ENCODE measurements at regions not wholly inside any gene's neighbourhood (a gene's known extent, or its start where the extent isn't known, plus 50 kb on each side); places are given as distances from the start of the nearest gene placed in this dataset.

- no peak for TF ChIP-seq EGR1 (IDR thresholded peaks at IDR 0.05; ENCODE audit: low read depth)
- TF ChIP-seq POLR2AphosphoS5 (IDR thresholded peaks at IDR 0.05; ENCODE audit: low read depth, low read length), result no peak
- no peak for TF ChIP-seq POLR2A (IDR thresholded peaks at IDR 0.05; ENCODE audit: borderline replicate concordance, extremely low read depth, insufficient read depth, insufficient read length)
- TF ChIP-seq CTCF (IDR thresholded peaks at IDR 0.05 in 2 of 3, conservative IDR thresholded peaks at IDR 0.05 in 1 of 3; ENCODE audit: borderline replicate concordance in 1 of 3, insufficient read depth in 1 of 3, low read depth in 2 of 3, low read length in 2 of 3), result no peak
- TF ChIP-seq EZH2 (IDR thresholded peaks at IDR 0.05), result no peak
- TF ChIP-seq ZFX (IDR thresholded peaks at IDR 0.05), result no peak
- no peak for TF ChIP-seq MAX (IDR thresholded peaks at IDR 0.05)
- TF ChIP-seq JUND (IDR thresholded peaks at IDR 0.05), result no peak
- no peak for TF ChIP-seq ATF3 (IDR thresholded peaks at IDR 0.05)
- TF ChIP-seq REST (IDR thresholded peaks at IDR 0.05; ENCODE audit: low read depth), result no peak
These were observed 105.2 kb upstream of the VSTM2B start for GRCh38 chr19:29420482-29421195.
